Limb (tissue), 2 donors: ENCODE measurements at regions not wholly inside any gene's neighbourhood (a gene's known extent, or its start where the extent isn't known, plus 50 kb on each side); places are given as distances from the start of the nearest gene placed in this dataset.
"Not testable (repeated sequence)": the region's sequence is repeated elsewhere in the genome, so short reads cannot be mapped to it uniquely, and the experiment has no call there.

Experiments
- DNase-seq, 2 donors: peaks; one replicate each; pipeline ENCODE4 v3.0.0-alpha.2; 2016; ENCODE audit errors: extremely low spot score in 2 of 2

GRCh38 chr2:125353542-125353941 is 1302.4 kb upstream of the GYPC start:
- not testable (repeated sequence) for DNase-seq

GRCh38 chr2:125364192-125364983 is 1291.6 kb upstream of the GYPC start:
- DNase-seq = no peak

GRCh38 chr2:125364984-125365265 is 1291.0 kb upstream of the GYPC start:
- no peak for DNase-seq

DNA sequence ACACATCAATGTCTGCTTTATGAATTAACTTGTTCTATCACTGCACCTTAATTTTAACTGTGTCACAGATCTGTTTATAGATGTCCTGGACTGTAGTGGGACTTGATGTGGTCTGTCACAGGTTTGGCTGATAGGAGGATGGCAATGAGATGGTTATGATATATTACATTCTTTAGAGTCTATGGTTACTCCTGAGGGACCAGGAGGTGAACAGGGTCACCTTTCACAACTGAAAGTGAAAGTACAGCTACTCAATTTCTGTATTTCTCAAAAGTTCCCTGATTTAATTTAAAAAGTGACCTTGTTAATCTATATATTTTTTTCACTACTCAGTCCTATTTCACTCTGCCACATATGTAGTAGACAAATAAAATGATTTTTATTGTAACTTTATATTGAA is 1284.1 kb upstream of the GYPC start:
- DNase-seq = no peak

GRCh38 chr2:125373293-125373692 is 1282.7 kb upstream of the GYPC start:
- DNase-seq = no peak

- no peak for DNase-seq
Observed at GRCh38 chr2:125386074-125386473, 1269.9 kb upstream of the GYPC start.

- DNase-seq = no peak
Observed at GRCh38 chr2:125397535-125398251, 1258.3 kb upstream of the GYPC start.

DNA sequence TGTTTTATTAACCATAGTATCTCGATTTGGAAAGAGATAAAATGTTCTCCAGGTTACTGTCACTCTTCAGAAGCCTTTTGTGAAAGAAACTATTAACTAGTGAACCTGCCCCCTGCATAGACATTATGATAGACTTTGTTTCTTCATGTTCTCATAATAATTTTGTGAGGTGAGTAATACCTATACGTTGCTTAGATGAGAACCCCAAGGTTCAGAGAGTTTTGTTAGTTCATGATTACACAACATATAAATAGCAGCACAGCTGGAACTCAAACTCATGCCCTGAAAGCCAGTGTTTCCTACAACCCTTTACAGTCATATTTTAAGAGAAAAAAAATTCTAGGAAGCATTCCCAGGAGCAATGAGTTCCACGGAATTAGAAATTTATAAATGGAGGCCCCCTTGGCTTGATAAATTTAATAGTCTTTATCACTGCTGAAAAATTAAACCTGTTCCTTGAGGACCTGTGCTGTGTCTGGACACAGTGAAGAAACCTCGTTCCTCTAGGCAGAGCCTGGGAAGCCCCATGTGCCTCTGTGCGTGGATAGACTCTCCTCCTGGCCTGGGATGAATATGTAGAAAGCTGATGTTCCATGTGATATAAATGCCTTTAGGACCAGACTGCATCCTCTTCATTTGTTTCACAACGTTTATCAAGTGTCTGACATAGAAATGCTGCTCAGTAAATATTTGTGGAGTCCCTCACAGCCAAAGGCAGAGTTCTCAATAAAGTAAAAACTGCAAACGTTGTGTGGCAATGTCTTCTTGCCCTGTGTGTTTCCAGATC is 1257.0 kb upstream of the GYPC start:
- DNase-seq = no peak

- DNase-seq = peak in 1 of 2 donors; percentile 14
Observed at GRCh38 chr2:125405816-125406215, 1250.1 kb upstream of the GYPC start.

DNA sequence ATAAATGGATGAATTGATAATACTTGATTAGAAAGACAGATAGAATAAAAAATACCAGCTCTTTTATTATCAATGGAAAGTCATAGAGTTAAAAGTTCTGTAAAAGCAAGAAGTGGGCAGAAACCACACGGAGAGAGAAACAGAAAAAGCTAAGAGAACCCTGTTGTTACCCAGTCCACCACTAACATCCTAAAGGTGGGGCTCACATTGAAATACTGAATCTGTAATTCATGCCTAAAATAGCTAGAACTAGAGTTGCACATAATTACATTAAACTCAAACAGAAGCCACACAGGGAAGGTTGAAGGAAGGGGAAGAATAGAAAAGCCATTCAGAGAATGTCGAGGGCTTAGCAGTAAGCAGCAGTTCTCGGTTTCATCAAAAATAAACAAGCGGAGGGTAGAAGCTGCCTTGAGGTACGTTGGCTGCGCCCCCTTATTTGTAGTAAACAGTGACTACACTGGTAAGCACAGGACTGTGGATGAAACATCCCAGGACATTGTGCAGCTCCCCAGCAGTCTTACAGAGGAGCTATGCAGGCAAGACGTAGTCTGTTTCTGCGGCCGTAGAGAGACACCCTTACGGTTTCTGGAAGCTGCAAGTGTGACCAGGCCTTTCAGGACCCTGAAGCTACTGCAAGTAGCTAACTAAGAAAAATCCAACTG is 1247.0 kb upstream of the GYPC start:
- DNase-seq = no peak

GRCh38 chr2:125418483-125418882 is 1237.5 kb upstream of the GYPC start:
- DNase-seq = no peak

DNA sequence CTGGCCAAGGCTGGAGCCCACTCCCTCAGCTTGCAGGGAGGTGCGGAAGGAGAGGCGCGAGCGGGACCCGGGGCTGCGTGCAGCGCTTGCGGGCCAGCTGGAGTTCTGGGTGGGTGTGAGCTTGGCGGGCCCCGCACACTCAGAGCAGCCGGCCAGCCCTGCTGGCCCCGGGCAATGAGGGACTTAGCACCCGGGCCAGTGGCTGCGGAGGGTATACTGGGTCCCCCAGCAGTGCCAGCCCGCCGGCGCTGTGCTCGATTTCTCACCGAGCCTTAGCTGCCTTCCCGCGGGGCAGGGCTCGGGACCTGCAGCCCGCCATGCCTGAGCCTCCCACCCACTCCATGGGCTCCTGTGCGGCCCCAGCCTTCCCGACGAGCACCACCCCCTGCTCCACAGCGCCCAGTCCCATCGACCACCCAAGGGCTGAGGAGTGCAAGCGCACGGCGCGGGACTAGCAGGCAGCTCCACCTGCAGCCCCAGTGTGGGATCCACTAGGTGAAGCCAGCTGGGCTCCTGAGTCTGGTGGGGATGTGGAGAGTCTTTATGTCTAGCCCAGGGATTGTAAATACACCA is 1233.7 kb upstream of the GYPC start:
- not testable (repeated sequence) for DNase-seq

DNA sequence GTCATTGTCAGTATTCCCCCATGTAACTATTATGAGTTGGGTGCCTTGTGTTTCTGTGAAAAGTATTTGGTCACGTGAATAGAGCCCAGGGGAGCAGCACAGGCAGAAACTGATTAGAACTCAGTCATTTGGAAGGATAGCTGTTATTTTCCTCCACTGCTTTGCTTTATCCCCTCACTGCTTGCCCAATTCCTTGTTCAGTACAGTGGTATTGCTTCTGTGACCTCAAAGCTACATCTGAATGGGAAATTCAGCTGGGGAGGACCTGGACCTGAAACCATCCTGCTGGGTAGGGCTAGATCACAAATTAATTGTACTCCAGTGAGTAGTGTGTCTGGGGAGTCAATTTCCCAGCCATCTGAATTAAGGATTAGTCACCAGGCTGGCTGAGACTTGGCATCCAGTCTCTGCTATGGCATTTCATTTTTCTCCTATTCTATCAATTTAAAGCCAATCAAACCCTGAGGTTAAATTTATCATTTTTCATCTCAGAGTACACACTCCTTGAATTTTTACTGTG is 1231.6 kb upstream of the GYPC start:
- no peak for DNase-seq

- DNase-seq = no peak
Observed at GRCh38 chr2:125427721-125428315, 1228.1 kb upstream of the GYPC start.

DNA sequence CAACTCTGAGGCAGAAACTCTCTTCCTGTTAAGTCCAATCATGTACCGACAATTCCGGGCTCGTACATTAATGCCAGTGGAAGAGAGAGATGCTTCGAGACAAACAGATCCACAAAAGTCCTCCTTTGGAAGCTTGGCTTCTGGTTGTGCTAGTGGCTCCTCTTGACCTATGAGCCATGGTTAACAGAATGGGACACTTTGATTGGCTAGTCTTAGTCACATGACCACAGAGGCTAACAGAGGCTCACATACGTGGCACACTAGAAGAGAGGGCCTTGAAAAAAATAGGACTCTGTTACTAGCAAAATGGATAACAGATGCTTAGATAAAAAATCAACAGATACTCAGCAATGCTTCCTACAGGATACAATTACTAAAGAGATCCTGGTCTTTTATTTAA is 1211.9 kb upstream of the GYPC start:
- DNase-seq = no peak

- no peak for DNase-seq
Observed at GRCh38 chr2:125445495-125445894, 1210.5 kb upstream of the GYPC start.

DNA sequence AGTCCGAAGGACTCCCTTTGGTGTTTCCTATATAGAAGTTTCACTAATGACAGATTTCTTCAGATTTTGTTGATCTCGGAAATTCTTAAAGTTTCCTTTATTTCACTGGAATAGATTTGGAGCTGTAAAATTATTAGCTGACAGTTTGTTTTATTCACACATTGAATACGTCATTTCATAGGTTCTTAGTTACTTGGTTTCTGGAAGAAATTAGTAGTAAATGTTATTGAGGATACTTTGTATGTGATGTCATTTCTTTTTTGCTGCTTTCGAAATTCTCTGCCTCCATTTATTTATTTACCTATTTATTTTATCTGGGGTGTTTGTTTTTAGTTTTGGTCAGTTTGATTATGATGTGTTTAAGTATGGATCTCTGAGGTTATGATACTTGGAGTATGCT is 1205.9 kb upstream of the GYPC start:
- no peak for DNase-seq

GRCh38 chr2:125455110-125455509 is 1200.8 kb upstream of the GYPC start:
- DNase-seq = no peak

GRCh38 chr2:125456693-125457363 is 1199.1 kb upstream of the GYPC start:
- DNase-seq = peak in 1 of 2 donors; percentile 18

GRCh38 chr2:125471963-125472362 is 1184.0 kb upstream of the GYPC start:
- DNase-seq = peak in 1 of 2 donors; percentile 39
